ENCODE measurements at regions not wholly inside any gene's neighbourhood (a gene's known extent, or its start where the extent isn't known, plus 50 kb on each side); places are given as distances from the start of the nearest gene placed in this dataset.

- DNase-seq (no peak), ATAC-seq (ENCODE audit: low read depth) (no peak)
- Histone ChIP-seq H3K4me1 (ENCODE audit: control insufficient read depth in 2 of 2, insufficient read depth in 2 of 2, low read length in 2 of 2) (peaks cover 19 to 20% of the 10 kb centered on the region in 2 donors), H3K4me2 (replicated peaks; ENCODE audit: low read depth, low read length, poor library complexity, severe bottlenecking) (no peak overlapping the region), H3K36me3 (replicated peaks in 1 of 2; ENCODE audit: control extremely low read depth in 1 of 2, control insufficient read depth in 1 of 2, extremely low read depth in 1 of 2, insufficient read depth in 2 of 2, low read length in 1 of 2) (no peaks in the 10 kb centered on the region), H3K27me3 (replicated peaks in 1 of 4; ENCODE audit: control extremely low read depth in 1 of 4, control insufficient read depth in 3 of 4, insufficient read depth in 4 of 4, low read length in 3 of 4) (peaks cover 0 to 19% (median 6%) of the 10 kb centered on the region in 4 experiments), H3K4me3 (ENCODE audit: control extremely low read depth in 1 of 5, extremely low read depth in 1 of 5, insufficient read depth in 1 of 5, low read depth in 2 of 5, low read length in 4 of 5) (no peak overlapping the region), H2AFZ (ENCODE audit: insufficient read depth, low read depth, low read length, poor library complexity, severe bottlenecking) (no peak overlapping the region), H3K27ac (ENCODE audit: low read length in 2 of 2) (no peak overlapping the region), H3K9ac (ENCODE audit: low read length) (no peak overlapping the region), H3K79me2 (ENCODE audit: control insufficient read depth, insufficient read depth, low read length) (no peaks in the 10 kb centered on the region), H4K20me1 (ENCODE audit: control insufficient read depth, insufficient read depth, low read length, poor library complexity, severe bottlenecking) (no peaks in the 10 kb centered on the region), H3K9me3 (ENCODE audit: control extremely low read depth in 1 of 3, control insufficient read depth in 2 of 3, insufficient read depth in 1 of 3, low read length in 2 of 3) (no peaks in the 10 kb centered on the region)
- ChIA-PET CTCF (no interaction called here), POLR2A (no interaction called here)
- 50% methylated on average over 1 of the region's 2 CpGs for WGBS (ENCODE audit: insufficient coverage)
- no peak overlapping the region for H3K27ac Mint-ChIP-seq
- H3K4me3 Mint-ChIP-seq: no peak overlapping the region
- peaks cover 26% of the 10 kb centered on the region for H3K4me1 Mint-ChIP-seq
- peaks cover 19% of the 10 kb centered on the region for H3K27me3 Mint-ChIP-seq
- intact Hi-C loops (cut with micrococcal nuclease): no loop called here
- no peaks in the 10 kb centered on the region for H3K9me3 Mint-ChIP-seq (ENCODE audit: insufficient read depth)
- TF ChIP-seq, protein P1, sequence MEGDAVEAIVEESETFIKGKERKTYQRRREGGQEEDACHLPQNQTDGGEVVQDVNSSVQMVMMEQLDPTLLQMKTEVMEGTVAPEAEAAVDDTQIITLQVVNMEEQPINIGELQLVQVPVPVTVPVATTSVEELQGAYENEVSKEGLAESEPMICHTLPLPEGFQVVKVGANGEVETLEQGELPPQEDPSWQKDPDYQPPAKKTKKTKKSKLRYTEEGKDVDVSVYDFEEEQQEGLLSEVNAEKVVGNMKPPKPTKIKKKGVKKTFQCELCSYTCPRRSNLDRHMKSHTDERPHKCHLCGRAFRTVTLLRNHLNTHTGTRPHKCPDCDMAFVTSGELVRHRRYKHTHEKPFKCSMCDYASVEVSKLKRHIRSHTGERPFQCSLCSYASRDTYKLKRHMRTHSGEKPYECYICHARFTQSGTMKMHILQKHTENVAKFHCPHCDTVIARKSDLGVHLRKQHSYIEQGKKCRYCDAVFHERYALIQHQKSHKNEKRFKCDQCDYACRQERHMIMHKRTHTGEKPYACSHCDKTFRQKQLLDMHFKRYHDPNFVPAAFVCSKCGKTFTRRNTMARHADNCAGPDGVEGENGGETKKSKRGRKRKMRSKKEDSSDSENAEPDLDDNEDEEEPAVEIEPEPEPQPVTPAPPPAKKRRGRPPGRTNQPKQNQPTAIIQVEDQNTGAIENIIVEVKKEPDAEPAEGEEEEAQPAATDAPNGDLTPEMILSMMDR (IDR thresholded peaks at IDR 0.05): no peak
- no peak for TF ChIP-seq EZH2 (IDR thresholded peaks at IDR 0.05; ENCODE audit: borderline replicate concordance, insufficient read depth, low read depth, low read length, poor library complexity, severe bottlenecking)
Measured at GRCh38 chr20:37580069-37580468, 52.4 kb upstream of the BLCAP start.

GRCh38 chr20:37579106-37579505 is 51.4 kb upstream of the BLCAP start:
- Histone ChIP-seq H3K36me3 (replicated peaks in 1 of 2; ENCODE audit: control extremely low read depth in 1 of 2, control insufficient read depth in 1 of 2, extremely low read depth in 1 of 2, insufficient read depth in 2 of 2, low read length in 1 of 2) (no peaks in the 10 kb centered on the region), H3K9me3 (ENCODE audit: control extremely low read depth in 1 of 3, control insufficient read depth in 2 of 3, insufficient read depth in 1 of 3, low read length in 2 of 3) (no peaks in the 10 kb centered on the region), H3K27me3 (replicated peaks in 1 of 4; ENCODE audit: control extremely low read depth in 1 of 4, control insufficient read depth in 3 of 4, insufficient read depth in 4 of 4, low read length in 3 of 4) (peaks cover 0 to 9% (median 4%) of the 10 kb centered on the region in 4 experiments), H2AFZ (ENCODE audit: insufficient read depth, low read depth, low read length, poor library complexity, severe bottlenecking) (no peak overlapping the region), H3K4me1 (ENCODE audit: control insufficient read depth in 2 of 2, insufficient read depth in 2 of 2, low read length in 2 of 2) (peaks cover 19 to 20% of the 10 kb centered on the region in 2 donors), H3K27ac (ENCODE audit: low read length in 2 of 2) (no peak overlapping the region), H3K79me2 (ENCODE audit: control insufficient read depth, insufficient read depth, low read length) (no peaks in the 10 kb centered on the region), H3K4me2 (replicated peaks; ENCODE audit: low read depth, low read length, poor library complexity, severe bottlenecking) (no peak overlapping the region), H3K4me3 (ENCODE audit: control extremely low read depth in 1 of 5, extremely low read depth in 1 of 5, insufficient read depth in 1 of 5, low read depth in 2 of 5, low read length in 4 of 5) (no peak overlapping the region), H4K20me1 (ENCODE audit: control insufficient read depth, insufficient read depth, low read length, poor library complexity, severe bottlenecking) (no peaks in the 10 kb centered on the region), H3K9ac (ENCODE audit: low read length) (no peak overlapping the region)
- Mint-ChIP-seq H3K9me3 (ENCODE audit: insufficient read depth) (no peaks in the 10 kb centered on the region), H3K4me1 (peaks cover 26% of the 10 kb centered on the region), H3K27ac (no peak overlapping the region), H3K27me3 (peaks cover 11% of the 10 kb centered on the region), H3K4me3 (no peak overlapping the region)
- intact Hi-C loops (cut with micrococcal nuclease): loop anchor here (10.0 kb wide), 1 partner anchor 166 kb away; no protein-coding TSS in a partner anchor
- TF ChIP-seq, protein P1 (IDR thresholded peaks at IDR 0.05): no peak
- TF ChIP-seq EZH2 (IDR thresholded peaks at IDR 0.05; ENCODE audit: borderline replicate concordance, insufficient read depth, low read depth, low read length, poor library complexity, severe bottlenecking): no peak
- no peak for ATAC-seq (ENCODE audit: low read depth)
- DNase-seq: no peak
- 80% methylated on average over 5 of the region's 7 CpGs for WGBS (ENCODE audit: insufficient coverage)
- POLR2A ChIA-PET: no interaction called here
- CTCF ChIA-PET: no interaction called here

All from B cell (primary cell).